ENCODE measurements at regions not wholly inside any gene's neighbourhood (a gene's known extent, or its start where the extent isn't known, plus 50 kb on each side); places are given as distances from the start of the nearest gene placed in this dataset.

DNA sequence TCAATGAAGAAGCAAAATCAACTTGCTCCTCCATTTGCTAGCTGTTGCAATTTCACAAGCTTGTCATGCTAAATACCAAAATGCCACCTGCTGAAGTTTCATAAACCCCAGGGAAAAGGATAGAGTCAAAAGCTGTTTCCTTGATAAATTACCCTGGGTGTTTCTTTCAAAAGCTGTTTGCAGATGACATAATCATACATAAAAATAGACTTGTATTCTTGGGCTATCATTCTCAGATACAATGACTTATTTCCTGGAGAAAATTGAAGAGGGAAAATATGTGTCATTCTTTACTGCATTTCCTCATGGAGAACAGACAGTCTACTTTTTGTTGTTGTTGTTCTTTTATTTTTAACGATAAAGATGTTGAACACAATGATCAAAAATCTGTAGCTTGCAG lies 119.2 kb downstream of the GALC start:
- TF ChIP-seq, protein P1, sequence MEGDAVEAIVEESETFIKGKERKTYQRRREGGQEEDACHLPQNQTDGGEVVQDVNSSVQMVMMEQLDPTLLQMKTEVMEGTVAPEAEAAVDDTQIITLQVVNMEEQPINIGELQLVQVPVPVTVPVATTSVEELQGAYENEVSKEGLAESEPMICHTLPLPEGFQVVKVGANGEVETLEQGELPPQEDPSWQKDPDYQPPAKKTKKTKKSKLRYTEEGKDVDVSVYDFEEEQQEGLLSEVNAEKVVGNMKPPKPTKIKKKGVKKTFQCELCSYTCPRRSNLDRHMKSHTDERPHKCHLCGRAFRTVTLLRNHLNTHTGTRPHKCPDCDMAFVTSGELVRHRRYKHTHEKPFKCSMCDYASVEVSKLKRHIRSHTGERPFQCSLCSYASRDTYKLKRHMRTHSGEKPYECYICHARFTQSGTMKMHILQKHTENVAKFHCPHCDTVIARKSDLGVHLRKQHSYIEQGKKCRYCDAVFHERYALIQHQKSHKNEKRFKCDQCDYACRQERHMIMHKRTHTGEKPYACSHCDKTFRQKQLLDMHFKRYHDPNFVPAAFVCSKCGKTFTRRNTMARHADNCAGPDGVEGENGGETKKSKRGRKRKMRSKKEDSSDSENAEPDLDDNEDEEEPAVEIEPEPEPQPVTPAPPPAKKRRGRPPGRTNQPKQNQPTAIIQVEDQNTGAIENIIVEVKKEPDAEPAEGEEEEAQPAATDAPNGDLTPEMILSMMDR (conservative IDR thresholded peaks at IDR 0.05; ENCODE audit: low read depth, low read length) = no peak
- no peak for TF ChIP-seq EZH2 (IDR thresholded peaks at IDR 0.05; ENCODE audit: borderline replicate concordance, low read depth, low read length, poor library complexity, severe bottlenecking)
